H1 (cell line): ENCODE measurements at regions not wholly inside any gene's neighbourhood (a gene's known extent, or its start where the extent isn't known, plus 50 kb on each side); places are given as distances from the start of the nearest gene placed in this dataset.

Source experiments
- CTCF ChIA-PET: fragments of 300-600 bp; sonication (Branson Sonifier 250); formaldehyde crosslinking; loops from one replicate; lab custom pipeline; 2021; ENCODE audit not compliant: partially characterized antibody; lab: Charles Lee
- POLR2A ChIA-PET: fragments of 300-600 bp; sonication (Branson Sonifier 250); formaldehyde crosslinking; loops from one replicate; lab custom pipeline; 2021; ENCODE audit warnings: inconsistent platforms; ENCODE audit not compliant: partially characterized antibody; lab: Charles Lee
- DNase-seq, 2 experiments: peaks; one replicate each; pipeline versions ENCODE4 v3.0.0 to v3.0.0-alpha.2; 2010 to 2022; ENCODE audit warnings: low spot score in 2 of 2, low read depth in 1 of 2, mixed read lengths in 1 of 2
- FAIRE-seq: peaks from 2 replicates; lab custom pipeline; 2011; peaks lifted over from hg19 to GRCh38; lab: Jason Lieb, UNC
- H2AFZ ChIP-seq: 2 replicates; pipeline ENCODE4 v1.8.1; 2012; ENCODE audit warnings: low read length, inconsistent platforms
- H2AK5ac ChIP-seq: 2 replicates; pipeline ENCODE4 v1.6.1; 2013; ENCODE audit warnings: low read depth, low read length
- H2BK120ac ChIP-seq: replicated peaks from 2 replicates; pipeline ENCODE3; 2013; ENCODE audit warnings: low read depth, low read length, inconsistent platforms
- H2BK12ac ChIP-seq: 2 replicates; pipeline ENCODE4 v1.6.1; 2013; ENCODE audit warnings: low read depth, low read length
- H2BK15ac ChIP-seq: 2 replicates; pipeline ENCODE4 v1.6.1; 2013; ENCODE audit warnings: low read length
- H2BK20ac ChIP-seq: 2 replicates; pipeline ENCODE4 v1.6.1; 2013; ENCODE audit warnings: low read length
- H2BK5ac ChIP-seq: 2 replicates; pipeline ENCODE4 v1.6.1; 2013; ENCODE audit warnings: low read depth, low read length
- H3K14ac ChIP-seq: 2 replicates; pipeline ENCODE4 v1.6.1; 2013; ENCODE audit warnings: inconsistent platforms; ENCODE audit not compliant: insufficient read length
- H3K18ac ChIP-seq: 2 replicates; pipeline ENCODE4 v1.6.1; 2013; ENCODE audit warnings: low read length; ENCODE audit errors: extremely low read depth
- H3K23ac ChIP-seq: 2 replicates; pipeline ENCODE4 v1.6.1; 2013; ENCODE audit warnings: inconsistent platforms; ENCODE audit not compliant: insufficient read length
- H3K23me2 ChIP-seq: 2 replicates; pipeline ENCODE4 v1.6.1; 2013; ENCODE audit warnings: low read depth, low read length
- H3K27ac ChIP-seq: 2 replicates; pipeline ENCODE4 v1.6.1; 2011; ENCODE audit warnings: low read depth, low read length, inconsistent platforms
- H3K27me3 ChIP-seq, 4 experiments: replicated peaks in 1 of 4; 1 replicate in 1 of 4; 2 replicates in 3 of 4; pipeline versions ENCODE4 v1.6.1 to v1.8.1; 2011 to 2013; ENCODE audit warnings: low read length in 3 of 4, mild to moderate bottlenecking in 3 of 4, inconsistent platforms in 2 of 4, mixed read lengths in 2 of 4, moderate library complexity in 1 of 4; ENCODE audit not compliant: control insufficient read depth in 3 of 4, insufficient read depth in 3 of 4; ENCODE audit errors: extremely low read depth in 1 of 4
- H3K36me3 ChIP-seq, 4 experiments: 2 replicates each; pipeline versions ENCODE4 v1.6.1 to v1.8.1; 2011 to 2013; ENCODE audit warnings: mild to moderate bottlenecking in 4 of 4, low read length in 3 of 4, moderate library complexity in 2 of 4, control low read depth in 1 of 4, inconsistent platforms in 1 of 4; ENCODE audit not compliant: insufficient read depth in 4 of 4, control insufficient read depth in 2 of 4
- H3K4ac ChIP-seq: replicated peaks from 2 replicates; pipeline ENCODE3; 2013; ENCODE audit warnings: low read length, low read depth, mixed read lengths, inconsistent platforms; ENCODE audit not compliant: insufficient read length
- H3K4me1 ChIP-seq, 4 experiments: replicated peaks in 1 of 4; 1 replicate in 1 of 4; 2 replicates in 3 of 4; pipeline versions ENCODE4 v1.6.1 to v1.8.1; 2011 to 2013; ENCODE audit warnings: low read length in 3 of 4, inconsistent platforms in 2 of 4, mixed read lengths in 1 of 4; ENCODE audit not compliant: insufficient read depth in 4 of 4, control insufficient read depth in 3 of 4
- H3K4me2 ChIP-seq, 2 experiments: 2 replicates each; pipeline versions ENCODE4 v1.6.1 to v1.8.1; 2011 to 2013; ENCODE audit warnings: low read depth in 2 of 2, low read length in 2 of 2, control low read depth in 1 of 2, inconsistent platforms in 1 of 2, mild to moderate bottlenecking in 1 of 2; ENCODE audit not compliant: insufficient read depth in 1 of 2
- H3K4me3 ChIP-seq, 4 experiments: fragments of 200-600, 300-600 bp in 1 of 4; sonication (generic), shearing (Covaris generic), sonication (Bioruptor Twin) in 1 of 4; 2 replicates each; pipeline versions ENCODE4 v1.5.1 to v1.8.1; 2011 to 2016; ENCODE audit warnings: low read length in 4 of 4, low read depth in 3 of 4, control low read depth in 2 of 4, inconsistent platforms in 2 of 4, mild to moderate bottlenecking in 2 of 4, mixed read lengths in 1 of 4, moderate library complexity in 1 of 4; ENCODE audit not compliant: insufficient read depth in 2 of 4; ENCODE audit errors: extremely low read depth in 1 of 4
- H3K56ac ChIP-seq: replicated peaks from 2 replicates; pipeline ENCODE3; 2013; ENCODE audit warnings: low read depth, mild to moderate bottlenecking, mixed read lengths, low read length, inconsistent platforms; ENCODE audit not compliant: insufficient read length
- H3K79me1 ChIP-seq: 2 replicates; pipeline ENCODE4 v1.6.1; 2013; ENCODE audit warnings: low read depth, low read length, control low read depth
- H3K79me2 ChIP-seq, 2 experiments: 2 replicates each; pipeline versions ENCODE4 v1.6.1 to v1.8.1; 2012 to 2013; ENCODE audit warnings: low read length in 2 of 2, mild to moderate bottlenecking in 2 of 2, inconsistent platforms in 1 of 2; ENCODE audit not compliant: insufficient read depth in 2 of 2, control insufficient read depth in 1 of 2
- H3K9ac ChIP-seq, 4 experiments: replicated peaks in 1 of 4; 1 replicate in 1 of 4; 2 replicates in 3 of 4; pipeline versions ENCODE4 v1.6.1 to v1.8.1; 2011 to 2013; ENCODE audit warnings: low read depth in 3 of 4, low read length in 3 of 4, control low read depth in 2 of 4, mild to moderate bottlenecking in 2 of 4, moderate library complexity in 2 of 4, inconsistent platforms in 1 of 4; ENCODE audit errors: extremely low read depth in 1 of 4
- H3K9me3 ChIP-seq, 2 experiments: 2 replicates each; pipeline versions ENCODE4 v1.6.1 to v1.8.1; 2012 to 2013; ENCODE audit warnings: mild to moderate bottlenecking in 2 of 2, moderate library complexity in 2 of 2, control low read depth in 1 of 2, inconsistent platforms in 1 of 2, low read depth in 1 of 2, low read length in 1 of 2, mixed read lengths in 1 of 2; ENCODE audit not compliant: insufficient read depth in 2 of 2
- H4K20me1 ChIP-seq, 2 experiments: replicated peaks in 1 of 2; 2 replicates each; pipeline versions ENCODE3 to v1.8.1; 2011 to 2013; ENCODE audit warnings: inconsistent platforms in 2 of 2, low read length in 2 of 2, mild to moderate bottlenecking in 1 of 2; ENCODE audit not compliant: insufficient read depth in 2 of 2, control insufficient read depth in 1 of 2
- H4K5ac ChIP-seq: 2 replicates; pipeline ENCODE4 v1.6.1; 2013; ENCODE audit warnings: low read length, low read depth, mixed read lengths, inconsistent platforms; ENCODE audit not compliant: insufficient read length
- H4K8ac ChIP-seq: 2 replicates; pipeline ENCODE4 v1.8.0; 2013; ENCODE audit warnings: mild to moderate bottlenecking, moderate library complexity, low read length, inconsistent platforms; ENCODE audit not compliant: insufficient read depth; ENCODE audit errors: extremely low read depth
- H4K91ac ChIP-seq: replicated peaks from 2 replicates; pipeline ENCODE3; 2013; ENCODE audit warnings: low read length, mixed read lengths, inconsistent platforms; ENCODE audit not compliant: insufficient read length
- BACH1 ChIP-seq: IDR thresholded peaks from 2 replicates; pipeline ENCODE4 v1.6.1; 2012; ENCODE audit warnings: low read length, improper control_type of control experiment
- NANOG ChIP-seq: IDR thresholded peaks from 2 replicates; pipeline ENCODE4 v1.6.1; 2011; ENCODE audit warnings: low read length, low read depth, mild to moderate bottlenecking, inconsistent platforms; ENCODE audit not compliant: insufficient read depth, poor library complexity, severe bottlenecking
- NRF1 ChIP-seq: IDR thresholded peaks from 2 replicates; pipeline ENCODE4 v1.6.1; 2011; ENCODE audit warnings: mild to moderate bottlenecking, low read depth, low read length, improper control_type of control experiment
- PHF8 ChIP-seq: fragments of 200-600 bp; sonication (generic); conservative IDR thresholded peaks from 2 replicates; pipeline ENCODE4 v1.7.1; 2012; ENCODE audit warnings: low read depth, mild to moderate bottlenecking, inconsistent platforms, low read length, moderate library complexity
- RFX5 ChIP-seq: IDR thresholded peaks from 2 replicates; pipeline ENCODE4 v1.6.1; 2011; ENCODE audit warnings: low read depth, low read length, improper control_type of control experiment, borderline replicate concordance
- SIN3A ChIP-seq, 2 experiments: IDR thresholded peaks in 1 of 2; conservative IDR thresholded peaks in 1 of 2; 2 replicates each; pipeline ENCODE4 v1.6.1; 2011 to 2012; ENCODE audit warnings: low read length in 2 of 2, improper control_type of control experiment in 1 of 2, low read depth in 1 of 2, mild to moderate bottlenecking in 1 of 2
- SIRT6 ChIP-seq: IDR thresholded peaks from one replicate; pipeline ENCODE4 v1.7.1; 2012; ENCODE audit warnings: low read length, inconsistent platforms
- SP4 ChIP-seq: IDR thresholded peaks from 2 replicates; pipeline ENCODE4 v1.6.1; 2012; ENCODE audit warnings: low read length, inconsistent platforms
- ZNF274 ChIP-seq: IDR thresholded peaks from 2 replicates; pipeline ENCODE4 v1.7.0; 2012; ENCODE audit warnings: low read length, borderline replicate concordance; ENCODE audit errors: extremely low read depth

GRCh38 chr4:27619435-27619834 is 758.8 kb downstream of the STIM2 start:
- Histone ChIP-seq H3K23ac (no peak overlapping the region), H3K9me3 (no peaks in the 10 kb centered on the region), H2BK12ac (no peak overlapping the region), H4K20me1 (no peaks in the 10 kb centered on the region), H2AFZ (no peak overlapping the region), H3K4me1 (peaks cover 0 to 4% (median 0%) of the 10 kb centered on the region in 4 experiments; a peak in 2 of 7 replicates), H3K9ac (no peak overlapping the region), H3K27me3 (no peaks in the 10 kb centered on the region), H4K91ac (no peak overlapping the region), H4K5ac (no peak overlapping the region), H3K18ac (no peak overlapping the region), H2BK20ac (no peak overlapping the region), H3K27ac (no peak overlapping the region), H3K4me2 (no peak overlapping the region), H3K4ac (no peak overlapping the region), H3K56ac (no peak overlapping the region), H3K14ac (no peak overlapping the region), H4K8ac (no peak overlapping the region), H3K36me3 (no peaks in the 10 kb centered on the region), H3K23me2 (no peaks in the 10 kb centered on the region), H3K79me2 (no peaks in the 10 kb centered on the region), H3K4me3 (no peak overlapping the region), H2BK120ac (no peak overlapping the region), H3K79me1 (no peaks in the 10 kb centered on the region), H2BK15ac (no peak overlapping the region), H2AK5ac (no peak overlapping the region), H2BK5ac (no peak overlapping the region)
- no peak for FAIRE-seq
- CTCF ChIA-PET, result no interaction called here
- POLR2A ChIA-PET, result no interaction called here
- TF ChIP-seq SIRT6 (no peak), PHF8 (no peak), RFX5 (no peak), SP4 (no peak), ZNF274 (no peak), NRF1 (no peak), NANOG (no peak), BACH1 (no peak), SIN3A (conservative IDR thresholded peaks at IDR 0.05 in 1 of 2, IDR thresholded peaks at IDR 0.05 in 1 of 2; ENCODE audit: low read depth in 1 of 2, low read length in 2 of 2) (no peak)
- DNase-seq, result no peak
